HG02852 (cell line): ENCODE measurements at regions not wholly inside any gene's neighbourhood (a gene's known extent, or its start where the extent isn't known, plus 50 kb on each side); places are given as distances from the start of the nearest gene placed in this dataset.

Experiments used
- ATAC-seq: cut with Tn5 transposase; IDR thresholded peaks from one replicate; pipeline ENCODE4 v1.9.1; 2021; ENCODE audit warnings: mild to moderate bottlenecking, moderate library complexity; ENCODE audit not compliant: unreplicated experiment

DNA sequence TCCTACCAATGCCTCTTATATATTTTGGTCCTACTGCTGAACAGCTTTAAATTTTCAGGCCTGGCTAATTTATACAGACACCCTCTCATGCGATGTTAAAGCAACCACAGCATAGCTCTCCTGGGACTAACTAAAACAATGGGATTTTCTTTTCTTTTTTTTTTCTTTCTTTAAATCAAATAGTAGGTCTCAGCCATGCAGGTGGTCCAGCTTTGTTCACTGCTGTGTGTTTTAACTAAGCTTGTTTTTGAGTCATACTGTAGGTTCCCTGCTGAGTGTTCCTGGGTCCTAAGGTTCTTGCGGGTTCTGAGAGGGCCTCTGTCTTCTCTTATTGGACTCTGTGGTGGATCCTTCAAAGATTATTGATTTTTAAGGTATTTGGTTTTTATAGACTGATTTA, 113.1 kb upstream of the SORCS1 start:
- no peak for ATAC-seq

DNA sequence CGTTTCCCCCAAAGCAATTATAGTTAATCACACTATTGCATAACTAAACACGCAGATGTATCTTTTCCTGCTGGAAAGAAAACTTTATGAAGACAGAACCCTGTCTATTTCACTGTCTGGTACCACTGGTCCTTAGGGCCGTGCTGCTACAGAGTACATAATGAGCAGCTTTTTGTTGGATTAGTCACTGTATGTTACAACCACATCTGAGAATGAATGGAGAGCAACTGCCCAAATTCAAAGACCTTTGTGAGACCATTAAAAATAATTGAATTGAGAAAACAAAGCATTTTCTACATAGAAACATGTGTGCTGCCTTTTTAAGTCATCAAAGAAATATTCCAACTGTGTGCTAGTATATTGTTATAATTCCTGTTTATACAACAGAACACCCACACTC, 111.3 kb upstream of the SORCS1 start:
- no peak for ATAC-seq

DNA sequence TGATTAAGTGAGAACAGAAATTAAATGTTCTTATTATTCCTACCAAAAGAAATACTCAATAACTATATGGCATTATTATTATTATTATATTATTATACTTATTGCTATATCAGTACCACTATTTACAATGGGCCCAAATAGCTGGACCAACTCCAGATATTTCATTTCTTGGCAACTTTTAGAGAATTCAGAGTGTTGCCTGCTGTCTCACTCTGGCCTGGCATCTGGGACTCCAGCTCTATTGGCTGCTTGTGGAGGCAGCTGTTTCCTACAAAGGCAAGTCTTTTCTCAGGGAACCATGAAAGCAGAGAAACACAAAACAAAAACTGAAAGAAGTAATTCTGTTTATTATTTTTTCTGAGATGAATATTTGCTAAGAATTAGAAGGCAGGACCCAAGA, 105.1 kb upstream of the SORCS1 start:
- no peak for ATAC-seq

DNA sequence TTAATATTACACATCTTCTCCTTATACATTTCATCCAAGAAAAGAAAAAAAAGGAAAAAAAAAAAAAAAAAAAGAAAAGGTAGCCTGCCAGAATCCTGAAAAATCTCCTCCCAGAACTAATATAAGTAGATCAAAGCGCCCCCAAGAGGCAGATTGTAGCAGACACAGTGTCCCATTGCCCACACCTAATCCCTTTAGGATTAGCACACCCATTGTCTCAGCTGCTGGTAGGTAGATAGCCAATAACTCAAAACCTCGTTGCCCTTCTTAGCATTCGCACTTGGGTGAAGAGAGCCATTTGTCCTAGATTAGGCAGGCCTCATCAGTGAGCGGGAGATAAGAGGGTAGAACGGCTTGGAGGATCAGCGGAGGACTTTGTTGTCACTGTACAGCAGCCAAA, 100.2 kb upstream of the SORCS1 start:
- ATAC-seq, result no peak

DNA sequence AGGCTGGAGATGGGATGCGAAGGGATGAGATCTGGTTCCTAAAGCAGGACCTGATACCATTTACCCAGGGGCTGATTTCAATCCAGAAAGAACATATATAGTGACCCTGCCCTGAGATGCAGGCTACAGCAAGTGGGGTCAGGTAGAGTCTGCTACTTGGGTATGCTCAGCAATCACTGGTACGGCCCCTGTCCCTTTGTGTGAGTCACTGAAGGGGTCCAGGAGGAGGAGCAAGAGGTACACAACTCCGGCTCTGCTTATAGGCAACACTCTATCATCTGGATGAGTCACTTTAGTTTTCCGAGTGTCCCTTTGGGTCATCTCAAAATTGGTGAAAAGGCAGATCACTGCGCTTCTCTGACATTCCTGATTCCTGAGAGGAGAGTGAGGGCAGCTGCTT, 79.6 kb upstream of the SORCS1 start:
- no peak for ATAC-seq

DNA sequence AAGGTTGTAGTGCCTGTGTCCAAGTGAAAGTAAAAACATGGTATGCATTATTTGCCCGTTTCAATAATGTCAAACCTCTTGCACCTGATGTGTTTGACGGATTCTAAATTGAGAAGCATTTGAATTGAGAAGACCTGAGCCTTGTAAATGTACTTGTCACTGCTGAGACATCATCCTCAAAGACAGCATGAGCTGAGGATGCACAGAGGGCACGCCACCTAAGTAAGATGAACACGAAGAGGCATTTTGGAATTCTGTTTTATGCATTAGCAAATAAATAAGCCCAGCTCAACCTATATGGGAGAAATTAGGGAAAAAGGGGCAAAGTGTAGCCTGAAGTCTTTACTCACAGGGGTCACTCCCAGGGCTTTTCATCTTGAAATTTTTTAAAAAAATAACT, 73.8 kb upstream of the SORCS1 start:
- no peak for ATAC-seq

DNA sequence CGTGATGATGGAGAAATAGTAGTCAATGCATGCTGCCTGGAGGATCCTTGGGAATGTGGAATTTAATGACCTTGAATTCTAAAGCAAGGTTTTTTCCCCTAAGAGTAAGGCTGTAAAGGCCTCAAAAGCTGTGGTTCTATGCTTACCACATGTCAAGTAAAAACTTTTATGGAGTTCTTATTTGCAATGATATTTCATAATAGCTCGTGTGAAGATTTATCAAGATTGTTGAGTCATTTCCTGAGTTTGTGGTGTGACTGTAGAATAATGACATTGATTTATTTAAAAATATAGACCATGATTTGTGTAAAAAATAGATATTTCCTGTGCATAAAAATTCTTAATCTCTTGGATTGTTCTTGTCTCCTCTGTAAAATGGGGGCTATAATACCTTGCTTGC, 67.5 kb upstream of the SORCS1 start:
- no peak for ATAC-seq

DNA sequence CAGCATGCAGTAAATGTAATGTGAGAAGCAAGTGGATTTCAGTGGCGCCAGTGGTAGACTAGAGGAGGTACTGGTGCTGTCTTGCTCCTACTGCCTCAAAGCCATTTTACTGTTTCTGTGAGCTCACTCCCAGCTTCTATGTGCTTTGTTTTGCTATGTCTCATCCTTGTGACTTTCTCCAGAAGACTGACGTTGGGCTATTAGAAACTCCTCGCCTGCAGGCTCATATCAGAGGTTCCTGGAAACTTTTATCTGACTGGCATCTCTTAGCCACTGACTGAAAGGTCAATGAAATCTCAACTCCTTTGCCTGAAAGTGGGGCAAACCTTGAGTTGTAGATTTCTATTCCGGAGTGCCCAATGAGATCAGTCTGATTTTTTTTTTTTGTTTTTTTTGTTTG, 66.4 kb upstream of the SORCS1 start:
- no peak for ATAC-seq

DNA sequence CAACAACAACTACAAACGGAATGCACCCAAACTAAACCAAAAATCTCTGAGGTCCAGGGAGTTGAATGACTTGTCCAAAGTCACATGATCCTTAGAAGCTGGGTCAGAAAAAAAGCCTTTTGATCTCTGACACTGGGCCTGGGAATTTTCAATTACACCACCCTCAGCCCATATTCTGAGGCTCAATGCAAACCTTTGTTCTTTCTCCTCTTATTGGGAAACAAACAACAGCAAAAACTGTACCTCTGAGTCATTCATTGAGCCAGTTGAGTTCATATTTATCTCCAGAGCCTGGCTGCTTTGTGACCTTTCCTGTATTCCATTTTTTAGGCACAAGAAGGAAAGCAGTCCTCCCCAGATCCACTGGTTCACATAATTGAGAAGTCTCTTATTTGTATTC, 51.2 kb upstream of the SORCS1 start:
- no peak for ATAC-seq
